ENCODE measurements at regions not wholly inside any gene's neighbourhood (a gene's known extent, or its start where the extent isn't known, plus 50 kb on each side); places are given as distances from the start of the nearest gene placed in this dataset.

DNA sequence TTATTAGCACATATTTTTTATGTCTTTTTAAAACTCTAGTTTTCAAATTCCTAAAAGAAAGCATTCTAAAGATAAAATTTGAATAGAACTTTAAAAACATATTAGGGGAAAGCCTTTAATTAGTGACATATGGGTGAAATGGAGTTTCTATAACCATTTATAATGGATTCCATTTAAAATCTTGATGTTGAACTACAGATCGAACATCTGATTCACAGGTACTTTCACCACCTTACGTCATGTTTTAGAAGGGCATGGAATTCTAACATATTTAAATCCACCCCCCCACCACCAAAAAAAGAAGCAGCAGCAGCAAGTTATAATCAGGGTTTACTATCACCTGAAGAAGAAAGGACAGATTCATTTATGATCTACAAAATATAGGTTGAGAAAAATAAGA, 298.4 kb downstream of the SMOC2 start:
- intact Hi-C loops (cut with DNase I): no loop called here
- DNase-seq: no peak

DNA sequence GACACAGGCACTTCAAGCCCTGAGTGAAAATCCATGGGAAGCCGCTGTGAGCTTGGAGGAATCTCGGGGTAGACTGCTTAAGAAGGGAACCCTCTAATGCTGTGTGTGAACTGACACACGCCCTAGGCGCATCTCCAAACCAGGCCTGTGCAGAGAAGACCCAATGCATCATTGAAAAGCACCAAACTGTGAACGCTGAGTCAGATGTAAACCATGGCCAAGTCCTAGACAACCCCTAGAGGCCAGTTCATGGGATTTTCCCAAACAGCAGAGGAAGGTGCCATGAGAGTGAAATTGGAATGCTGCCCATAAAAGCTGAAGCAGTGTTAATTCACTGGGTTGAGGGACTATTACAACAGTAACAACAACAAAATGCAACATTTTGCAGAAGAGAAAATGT, 296.5 kb downstream of the SMOC2 start:
- DNase-seq: no peak
- intact Hi-C loops (cut with DNase I): no loop called here

GRCh38 chr6:168737014-168737413, 296.0 kb downstream of the SMOC2 start:
- intact Hi-C loops (cut with DNase I): no loop called here
- DNase-seq: no peak

DNA sequence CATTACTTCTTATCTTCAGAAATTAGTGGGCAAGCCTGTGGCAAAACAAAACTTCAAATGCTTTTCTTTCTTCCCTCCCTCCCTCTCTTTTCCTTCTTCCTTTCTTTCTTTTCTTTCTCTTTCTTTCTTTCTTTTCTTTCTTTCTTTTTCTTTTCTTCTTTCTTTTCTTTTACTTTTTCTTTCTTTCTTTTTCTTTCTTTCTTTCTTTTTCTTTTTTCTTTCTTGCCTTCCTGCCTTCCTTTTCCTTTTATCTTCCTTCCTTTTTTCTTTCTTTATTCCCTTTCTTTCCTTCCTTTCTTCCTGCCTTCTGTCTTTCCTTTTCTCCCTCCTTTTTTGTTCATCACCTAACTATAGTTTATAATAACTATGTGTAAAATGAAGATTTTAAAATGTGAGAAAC, 295.1 kb downstream of the SMOC2 start:
- intact Hi-C loops (cut with DNase I): no loop called here
- DNase-seq: no peak

GRCh38 chr6:168735268-168735949, 294.4 kb downstream of the SMOC2 start:
- intact Hi-C loops (cut with DNase I): no loop called here
- no peak for DNase-seq

- peak in 18 of 42 donors; percentile 6 to 69 (median 31) for DNase-seq
- intact Hi-C loops (cut with DNase I): no loop called here
Measured at GRCh38 chr6:168734523-168734922, 293.5 kb downstream of the SMOC2 start.

GRCh38 chr6:168732676-168733075, 291.7 kb downstream of the SMOC2 start:
- no peak for DNase-seq
- intact Hi-C loops (cut with DNase I): no loop called here

GRCh38 chr6:168730931-168731716, 290.1 kb downstream of the SMOC2 start:
- no peak for DNase-seq
- intact Hi-C loops (cut with DNase I): no loop called here

- no peak for DNase-seq
- intact Hi-C loops (cut with DNase I): no loop called here
Measured at GRCh38 chr6:168728056-168728455, 287.1 kb downstream of the SMOC2 start.

- intact Hi-C loops (cut with DNase I): no loop called here
- no peak for DNase-seq
Measured at GRCh38 chr6:168726312-168726856, 285.4 kb downstream of the SMOC2 start.

GRCh38 chr6:168725802-168726201, 284.8 kb downstream of the SMOC2 start:
- DNase-seq: no peak
- intact Hi-C loops (cut with DNase I): no loop called here

DNA sequence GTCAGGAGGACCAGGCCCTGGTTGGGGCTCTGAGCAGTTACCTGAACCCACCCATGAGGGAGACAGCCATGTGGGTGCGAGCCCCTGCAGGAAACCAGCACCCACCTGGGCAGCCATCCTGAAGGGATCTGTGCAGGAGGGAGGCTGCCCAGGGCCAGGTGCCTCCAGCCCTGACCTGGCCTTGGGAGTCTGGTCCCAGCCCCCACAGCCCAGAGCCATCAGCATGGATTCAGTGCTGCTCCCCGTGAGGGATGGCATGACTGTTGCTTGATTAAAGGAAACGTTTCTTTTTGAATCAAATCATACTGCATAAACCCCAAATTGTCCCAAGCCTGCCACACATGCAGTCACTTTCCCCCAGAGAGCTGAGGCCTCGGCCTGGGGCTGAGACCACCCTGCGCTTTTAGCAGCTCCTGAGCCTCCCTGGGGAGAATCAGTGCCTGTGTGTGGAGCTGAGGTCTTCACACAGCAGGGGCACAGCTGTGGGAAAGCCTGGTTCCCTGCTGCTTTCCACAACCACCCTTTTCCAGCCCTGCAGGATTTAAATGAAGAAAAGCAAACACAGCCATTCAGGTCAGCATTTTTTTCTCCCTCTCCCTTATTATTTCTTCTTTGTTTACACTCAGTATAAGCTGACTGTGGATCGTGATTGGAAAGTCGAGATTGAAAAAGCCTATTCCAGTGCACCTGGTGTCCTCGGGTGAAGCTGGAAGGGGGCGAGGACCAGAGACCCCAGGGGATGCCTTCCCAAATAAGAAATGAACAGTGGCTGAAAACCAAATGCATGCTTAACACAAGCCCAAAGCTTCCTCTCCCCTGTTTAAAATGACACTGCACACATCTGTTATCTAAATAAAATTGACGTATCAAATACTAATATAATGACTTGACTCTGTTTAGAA, 283.9 kb downstream of the SMOC2 start:
- intact Hi-C loops (cut with DNase I): no loop called here
- no peak for DNase-seq

- intact Hi-C loops (cut with DNase I): no loop called here
Measured at GRCh38 chr6:168724033-168724432, 283.0 kb downstream of the SMOC2 start.

DNA sequence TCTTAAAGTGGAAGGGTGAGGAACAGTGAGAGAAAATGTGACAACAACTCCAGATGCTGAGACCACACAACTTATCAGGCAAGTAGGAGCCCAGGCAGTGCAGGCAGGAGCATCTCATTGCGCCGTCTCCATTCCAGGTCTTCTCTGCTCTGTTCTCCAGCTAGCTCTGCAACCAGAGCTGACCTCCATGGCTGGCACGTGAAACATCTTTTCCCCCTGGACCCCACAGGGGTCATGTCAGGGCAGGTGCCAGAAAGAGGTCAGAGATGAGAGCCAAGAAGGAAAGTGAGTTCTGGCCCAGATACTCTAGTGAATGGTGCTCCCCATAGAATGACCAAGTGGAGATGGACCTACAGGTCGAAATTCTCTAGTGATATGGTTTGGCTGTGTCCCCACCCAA, 281.4 kb downstream of the SMOC2 start:
- intact Hi-C loops (cut with DNase I): no loop called here

More at GRCh38 chr6:168724033-168724432, 283.0 kb downstream of the SMOC2 start:
- no peak for DNase-seq

DNA sequence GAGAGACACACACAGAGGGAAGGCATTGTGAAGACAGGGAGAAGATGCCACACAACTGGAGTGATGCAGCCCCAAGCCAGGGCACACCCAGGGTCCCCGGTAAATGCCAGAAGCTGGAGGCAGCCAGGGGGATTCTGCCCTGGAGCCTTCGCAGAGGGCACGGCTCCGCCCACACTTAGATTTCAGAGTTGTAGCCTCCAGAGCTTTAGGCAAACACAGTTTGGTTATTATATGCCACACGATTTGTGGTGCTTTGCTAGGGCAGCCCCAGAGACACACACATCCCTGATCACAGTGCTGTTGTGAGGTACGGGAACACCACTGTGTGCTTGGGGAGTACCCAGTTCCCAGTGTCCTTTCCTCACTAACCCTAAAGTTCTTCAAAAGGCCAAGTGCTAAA, 280.6 kb downstream of the SMOC2 start:
- DNase-seq: no peak
- intact Hi-C loops (cut with DNase I): no loop called here

More for the DNA sequence above, 281.4 kb downstream of the SMOC2 start:
- no peak for DNase-seq

DNA sequence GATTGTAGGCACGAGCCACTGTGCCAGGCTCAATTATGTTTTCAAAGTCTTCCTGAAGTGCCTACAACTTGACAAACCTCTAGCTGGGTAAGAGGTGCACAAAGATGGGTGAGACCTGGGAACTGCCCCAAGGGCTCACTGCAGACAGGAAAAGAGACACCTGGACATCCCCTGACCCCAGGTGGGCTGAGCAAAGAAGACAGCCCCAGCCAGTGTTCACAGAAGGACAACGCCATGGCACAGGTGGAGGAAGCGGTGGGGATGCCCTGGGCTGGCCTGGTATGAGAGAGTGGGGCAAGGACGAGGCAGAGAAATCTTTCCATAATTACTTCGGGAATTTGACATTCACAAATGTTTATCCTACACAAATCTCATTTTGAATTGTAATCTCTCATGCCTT, 278.9 kb downstream of the SMOC2 start:
- DNase-seq: no peak
- intact Hi-C loops (cut with DNase I): no loop called here

DNA sequence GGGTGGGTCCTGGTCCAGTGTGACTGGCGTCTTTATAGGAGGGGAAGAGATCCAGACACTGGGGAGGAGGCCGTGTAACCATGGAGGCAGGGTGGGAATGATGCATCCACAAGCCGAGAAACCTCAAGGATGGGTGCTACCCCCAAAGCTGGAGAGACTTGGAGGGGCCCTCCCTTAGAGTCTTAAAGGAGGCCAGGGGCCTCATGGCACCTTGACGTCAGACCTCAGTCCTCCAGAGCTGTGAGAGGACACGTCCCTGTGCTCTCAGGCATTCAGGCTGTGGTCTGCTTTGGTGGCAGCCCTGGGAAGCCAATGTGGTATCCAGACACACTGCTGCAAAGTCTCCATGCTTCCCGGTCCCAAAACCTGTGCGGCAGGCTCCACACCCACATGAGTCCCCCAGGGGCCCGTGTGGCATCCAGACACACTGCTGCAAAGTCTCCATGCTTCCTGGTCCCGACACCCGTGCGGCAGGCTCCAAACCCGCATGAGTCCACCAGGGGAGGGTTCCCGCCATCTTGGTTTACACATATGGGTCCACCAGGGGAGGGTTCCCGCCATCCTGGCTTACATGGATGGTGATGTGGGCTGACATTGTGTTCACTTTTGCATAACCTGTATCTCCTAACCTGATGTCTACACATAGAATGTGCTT, 278.0 kb downstream of the SMOC2 start:
- DNase-seq: peak in 1 of 42 donors; percentile 31

More for the DNA sequence above, 278.0 kb downstream of the SMOC2 start:
- intact Hi-C loops (cut with DNase I): no loop called here
